GM12865 (cell line): ENCODE measurements at regions not wholly inside any gene's neighbourhood (a gene's known extent, or its start where the extent isn't known, plus 50 kb on each side); places are given as distances from the start of the nearest gene placed in this dataset.

ENCODE experiments used
- DNase-seq: peaks from one replicate; pipeline ENCODE4 v3.0.0; 2010; ENCODE audit warnings: low read depth
- H3K4me3 ChIP-seq: 2 replicates; pipeline ENCODE4 v1.5.1; 2011; ENCODE audit warnings: mild to moderate bottlenecking, low read depth, low read length, control low read depth
- CTCF ChIP-seq: IDR thresholded peaks from 2 replicates; pipeline ENCODE4 v1.5.1; 2011; ENCODE audit warnings: low read length, control low read depth, low read depth, inconsistent platforms; ENCODE audit not compliant: insufficient read depth; ENCODE audit errors: missing control alignments

- H3K4me3 ChIP-seq = no peak overlapping the region
- no peak for DNase-seq
- TF ChIP-seq CTCF = no peak
These were observed 199.0 kb downstream of the MYLK4 start for GRCh38 chr6:2551705-2552104.

DNA sequence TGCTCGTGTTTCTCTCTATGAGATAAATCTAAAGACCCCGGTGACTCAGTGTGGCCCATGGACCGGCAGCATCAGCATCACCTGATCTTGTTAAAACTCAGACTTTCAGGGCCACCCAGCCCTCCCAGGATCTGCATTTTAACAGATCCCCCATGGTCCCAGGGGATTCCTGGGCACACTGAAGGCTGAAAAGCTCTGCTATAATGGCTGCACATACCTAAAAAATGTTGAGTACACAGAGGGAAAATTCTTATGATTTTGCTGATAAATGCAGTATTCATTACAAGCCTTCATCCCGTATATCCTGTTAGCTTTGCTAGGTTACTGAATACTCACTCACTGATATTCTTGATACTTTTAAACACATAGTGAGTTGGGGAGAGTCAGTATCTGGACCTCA is 200.5 kb downstream of the MYLK4 start:
- no peak overlapping the region for H3K4me3 ChIP-seq
- DNase-seq = no peak
- no peak for TF ChIP-seq CTCF

- TF ChIP-seq CTCF = no peak
- H3K4me3 ChIP-seq = no peak overlapping the region
- DNase-seq = no peak
These were observed 200.9 kb downstream of the MYLK4 start for GRCh38 chr6:2549834-2550233.

DNA sequence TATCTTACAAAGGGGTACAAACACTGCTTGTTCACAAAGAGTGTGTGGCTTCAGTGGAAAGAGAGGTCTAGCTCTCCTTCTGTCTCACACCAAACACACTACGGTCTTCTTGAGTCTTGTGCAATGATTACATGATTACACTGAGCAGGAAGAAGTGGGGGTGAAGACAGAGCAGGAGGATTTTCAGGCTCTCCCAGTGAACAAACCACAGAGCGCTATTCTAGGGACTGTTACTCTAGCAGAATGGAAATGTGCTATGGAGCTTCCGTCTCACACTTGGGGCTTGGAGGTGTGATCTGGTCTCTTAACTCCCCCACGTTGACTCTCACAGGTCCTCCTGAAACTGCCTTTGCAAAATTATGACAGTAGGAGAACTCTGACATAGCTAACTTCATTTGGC is 203.4 kb downstream of the MYLK4 start:
- H3K4me3 ChIP-seq = no peak overlapping the region
- DNase-seq = no peak
- TF ChIP-seq CTCF = no peak

DNA sequence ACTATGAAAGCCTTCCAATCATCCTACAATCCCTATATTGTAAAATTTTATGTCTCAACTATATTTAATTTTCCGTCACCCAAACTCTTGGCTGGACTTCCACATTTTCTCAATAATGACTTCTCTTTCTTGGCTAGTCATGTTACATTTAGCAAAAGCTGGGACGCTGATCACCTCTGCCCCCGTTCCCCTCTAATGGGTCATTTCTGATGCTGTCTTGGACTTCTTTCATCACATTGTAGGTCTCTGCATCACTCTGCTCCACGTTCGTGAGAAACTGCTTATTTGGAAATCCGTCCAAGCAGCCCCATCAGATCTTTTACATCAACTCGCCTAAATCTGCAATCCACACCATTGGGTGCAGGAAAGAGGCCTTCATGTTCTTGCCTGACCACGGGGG is 203.8 kb downstream of the MYLK4 start:
- no peak overlapping the region for H3K4me3 ChIP-seq
- no peak for DNase-seq
- TF ChIP-seq CTCF = no peak

DNA sequence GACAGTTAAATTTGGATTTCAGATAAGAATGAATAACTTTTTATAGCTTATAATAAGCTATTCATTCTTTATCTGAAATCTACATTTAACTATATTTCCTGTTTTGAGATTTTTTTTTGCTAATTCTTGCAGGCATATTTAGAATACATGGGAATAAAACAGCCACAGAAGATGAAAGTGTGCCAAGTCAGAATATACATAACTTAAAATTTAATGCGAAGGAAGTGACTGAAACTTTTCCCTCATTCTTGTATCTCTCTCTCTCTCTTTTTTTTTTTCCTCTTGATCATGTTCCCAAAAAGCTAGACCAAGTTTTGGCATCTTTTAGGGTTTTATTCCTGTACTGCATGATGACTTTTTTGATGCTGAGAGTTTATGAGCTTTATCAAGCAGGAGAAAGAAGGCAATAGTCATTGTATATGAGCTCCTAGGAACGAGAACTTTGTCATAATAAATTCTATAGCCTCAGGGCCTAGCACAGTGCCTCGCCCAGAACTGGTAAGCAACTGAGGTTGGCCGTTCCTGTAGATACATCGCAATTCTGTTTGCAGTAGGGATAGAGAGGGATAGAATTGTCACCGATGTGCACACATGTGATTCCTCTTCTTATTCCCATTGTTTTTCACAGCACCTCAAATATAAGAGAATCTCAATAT is 205.2 kb downstream of the MYLK4 start:
- no peak for TF ChIP-seq CTCF
- DNase-seq = no peak

DNA sequence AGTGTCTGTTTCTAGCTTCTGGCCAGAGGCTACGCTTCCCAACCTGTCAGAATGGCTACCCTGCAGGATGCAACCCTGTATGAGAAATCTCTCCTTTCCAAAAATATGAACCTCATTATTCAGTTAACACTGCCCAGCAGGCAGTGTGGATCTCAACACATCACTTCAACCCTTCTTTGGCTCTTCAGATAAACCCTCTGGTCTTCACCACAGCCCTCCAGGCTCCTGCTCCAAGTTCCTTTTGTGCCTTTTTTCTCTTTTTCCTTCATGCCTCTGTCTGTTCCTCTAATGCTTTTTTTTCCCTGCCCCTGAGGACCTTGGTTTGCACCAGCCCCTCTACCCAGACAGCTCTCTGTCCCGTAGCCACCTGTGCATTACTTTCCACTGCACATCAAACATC is 207.4 kb downstream of the MYLK4 start:
- no peak overlapping the region for H3K4me3 ChIP-seq
- TF ChIP-seq CTCF = no peak
- no peak for DNase-seq

More for the DNA sequence above, 205.2 kb downstream of the MYLK4 start:
- no peak overlapping the region for H3K4me3 ChIP-seq
